IMR-90 (cell line): ENCODE measurements at regions not wholly inside any gene's neighbourhood (a gene's known extent, or its start where the extent isn't known, plus 50 kb on each side); places are given as distances from the start of the nearest gene placed in this dataset.

Experiments used
- ATAC-seq: fragments of 200-7000 bp; cut with Tn5 transposase; 2 replicates; pipeline ENCODE4 v1.9.1; 2020; ENCODE audit warnings: low read depth, mild to moderate bottlenecking, moderate library complexity
- BruUV-seq: library from RNA; stranded (reverse); fragments of 400-500 nt; replicated peaks from 2 replicates; lab custom pipeline; 2021; lab: Mats Ljungman, UMichigan
- CTCF ChIA-PET: fragments of 300-600 bp; formaldehyde crosslinking; extraction: SDS; loops from one replicate; lab custom pipeline; 2021; ENCODE audit warnings: antibody characterized with exemption; lab: Yijun Ruan, JAX
- POLR2A ChIA-PET: fragments of 300-600 bp; sonication (Branson Sonifier 250); formaldehyde crosslinking; loops from one replicate; lab custom pipeline; 2022; ENCODE audit warnings: antibody characterized with exemption; ENCODE audit not compliant: unreplicated experiment; lab: Charles Lee
- DNase-seq: peaks from one replicate; pipeline ENCODE4 v3.0.0; 2013
- H2AFZ ChIP-seq: replicated peaks from 2 replicates; pipeline ENCODE3; 2013; ENCODE audit warnings: low read length, mild to moderate bottlenecking; ENCODE audit not compliant: poor library complexity
- H2AK5ac ChIP-seq: 2 replicates; pipeline ENCODE4 v1.6.1; 2013; ENCODE audit warnings: low read depth, low read length, inconsistent platforms
- H2AK9ac ChIP-seq: replicated peaks from 2 replicates; pipeline ENCODE3; 2013; ENCODE audit warnings: mild to moderate bottlenecking, low read depth, low read length, moderate library complexity; ENCODE audit not compliant: poor library complexity
- H2BK120ac ChIP-seq: 2 replicates; pipeline ENCODE4 v1.6.1; 2013; ENCODE audit warnings: low read depth, low read length, inconsistent platforms
- H2BK15ac ChIP-seq: 3 replicates; pipeline ENCODE4 v1.6.1; 2013; ENCODE audit warnings: low read depth, low read length, inconsistent platforms
- H2BK20ac ChIP-seq: 2 replicates; pipeline ENCODE4 v1.6.1; 2013; ENCODE audit warnings: low read depth, mild to moderate bottlenecking, inconsistent platforms, low read length, moderate library complexity
- H2BK5ac ChIP-seq: 2 replicates; pipeline ENCODE4 v1.6.1; 2013; ENCODE audit warnings: mild to moderate bottlenecking, low read depth, low read length, inconsistent platforms; ENCODE audit not compliant: poor library complexity, severe bottlenecking
- H3K14ac ChIP-seq: replicated peaks from 2 replicates; pipeline ENCODE4 v1.6.1; 2013; ENCODE audit warnings: low read depth, low read length, inconsistent platforms
- H3K18ac ChIP-seq: 2 replicates; pipeline ENCODE4 v1.6.1; 2013; ENCODE audit warnings: low read depth, low read length, control low read depth
- H3K23ac ChIP-seq: 2 replicates; pipeline ENCODE4 v1.6.1; 2013; ENCODE audit warnings: low read depth, low read length, inconsistent platforms
- H3K27ac ChIP-seq: 2 replicates; pipeline ENCODE4 v1.5.1; 2013; ENCODE audit warnings: mild to moderate bottlenecking, control low read depth, low read length; ENCODE audit not compliant: insufficient read depth
- H3K27me3 ChIP-seq: 2 replicates; pipeline ENCODE4 v1.6.1; 2013; ENCODE audit warnings: low read length; ENCODE audit not compliant: control insufficient read depth, insufficient read depth
- H3K36me3 ChIP-seq: 2 replicates; pipeline ENCODE4 v1.6.1; 2013; ENCODE audit warnings: low read length, mixed read lengths; ENCODE audit not compliant: control insufficient read depth, insufficient read depth
- H3K4ac ChIP-seq: 2 replicates; pipeline ENCODE4 v1.6.1; 2013; ENCODE audit warnings: low read depth, low read length, inconsistent platforms
- H3K4me1 ChIP-seq: 2 replicates; pipeline ENCODE4 v1.6.1; 2013; ENCODE audit warnings: low read length, mixed read lengths; ENCODE audit not compliant: control insufficient read depth, insufficient read depth
- H3K4me2 ChIP-seq: 2 replicates; pipeline ENCODE4 v1.6.1; 2013; ENCODE audit warnings: low read depth, mild to moderate bottlenecking, control low read depth, low read length, moderate library complexity
- H3K4me3 ChIP-seq: 2 replicates; pipeline ENCODE4 v1.5.1; 2013; ENCODE audit warnings: low read depth, mild to moderate bottlenecking, control low read depth, low read length, moderate library complexity; ENCODE audit not compliant: insufficient read depth
- H3K56ac ChIP-seq: 2 replicates; pipeline ENCODE4 v1.6.1; 2013; ENCODE audit warnings: low read length, inconsistent platforms; ENCODE audit not compliant: insufficient read depth; ENCODE audit errors: extremely low read depth
- H3K79me1 ChIP-seq, 2 experiments: 2 replicates each; pipeline ENCODE4 v1.6.1; 2013; ENCODE audit warnings: low read length in 2 of 2, inconsistent platforms in 1 of 2, low read depth in 1 of 2
- H3K9ac ChIP-seq: 2 replicates; pipeline ENCODE4 v1.6.1; 2013; ENCODE audit warnings: low read depth, low read length, control low read depth
- H3K9me1 ChIP-seq: 2 replicates; pipeline ENCODE4 v1.6.1; 2013; ENCODE audit warnings: low read length, inconsistent platforms; ENCODE audit not compliant: insufficient read depth
- H3K9me3 ChIP-seq: 2 replicates; pipeline ENCODE4 v1.6.1; 2013; ENCODE audit warnings: low read length; ENCODE audit not compliant: control insufficient read depth, insufficient read depth
- H4K20me1 ChIP-seq: 2 replicates; pipeline ENCODE4 v1.6.1; 2013; ENCODE audit warnings: low read length, inconsistent platforms; ENCODE audit not compliant: insufficient read depth
- H4K5ac ChIP-seq: 2 replicates; pipeline ENCODE4 v1.6.1; 2013; ENCODE audit warnings: mild to moderate bottlenecking, low read depth, low read length, control low read depth
- H4K8ac ChIP-seq, 2 experiments: 2 replicates each; pipeline ENCODE4 v1.6.1; 2013; ENCODE audit warnings: low read depth in 2 of 2, low read length in 2 of 2, control low read depth in 1 of 2, inconsistent platforms in 1 of 2
- H4K91ac ChIP-seq: 2 replicates; pipeline ENCODE4 v1.6.1; 2013; ENCODE audit warnings: low read depth, low read length, inconsistent platforms; ENCODE audit not compliant: insufficient read depth
- BHLHE40 ChIP-seq: fragments of 150-350 bp; IDR thresholded peaks from 2 replicates; pipeline ENCODE4 v1.6.1; 2016; ENCODE audit warnings: mild to moderate bottlenecking, low read depth, low read length
- CEBPB ChIP-seq: IDR thresholded peaks from 2 replicates; pipeline ENCODE4 v1.6.1; 2012; ENCODE audit warnings: low read depth, low read length, improper control_type of control experiment
- CHD1 ChIP-seq: IDR thresholded peaks from 2 replicates; pipeline ENCODE4 v1.6.1; 2012; ENCODE audit warnings: low read depth, low read length, improper control_type of control experiment
- FOS ChIP-seq: fragments of 150-350 bp; IDR thresholded peaks from 2 replicates; pipeline ENCODE4 v1.6.1; 2016; ENCODE audit warnings: low read depth, low read length
- MAFK ChIP-seq: IDR thresholded peaks from 2 replicates; pipeline ENCODE4 v1.6.1; 2012; ENCODE audit warnings: low read depth, low read length, improper control_type of control experiment
- MAZ ChIP-seq: IDR thresholded peaks from 2 replicates; pipeline ENCODE4 v1.6.1; 2012; ENCODE audit warnings: low read depth, mild to moderate bottlenecking, low read length, improper control_type of control experiment, moderate library complexity, borderline replicate concordance
- MXI1 ChIP-seq: IDR thresholded peaks from 2 replicates; pipeline ENCODE4 v1.6.1; 2012; ENCODE audit warnings: low read depth, mild to moderate bottlenecking, low read length, moderate library complexity, borderline replicate concordance
- NFE2L2 ChIP-seq: fragments of 150-350 bp; IDR thresholded peaks from 2 replicates; pipeline ENCODE4 v1.6.1; 2016; ENCODE audit warnings: low read depth, mild to moderate bottlenecking, low read length
- POLR2A ChIP-seq: IDR thresholded peaks from 2 replicates; pipeline ENCODE4 v1.6.1; 2012; ENCODE audit warnings: mild to moderate bottlenecking, low read depth, low read length
- RAD21 ChIP-seq: IDR thresholded peaks from 2 replicates; pipeline ENCODE4 v1.6.1; 2012; ENCODE audit warnings: low read length, improper control_type of control experiment
- RFX5 ChIP-seq: IDR thresholded peaks from 2 replicates; pipeline ENCODE4 v1.8.0; 2012; ENCODE audit warnings: low read depth, mild to moderate bottlenecking, low read length, moderate library complexity
- SMC3 ChIP-seq: fragments of 150-350 bp; IDR thresholded peaks from 2 replicates; pipeline ENCODE4 v1.6.1; 2016; ENCODE audit warnings: low read depth, mild to moderate bottlenecking, antibody characterized with exemption, low read length, moderate library complexity
- WGBS, 2 experiments: methylation state at CpG; one replicate each; pipeline versions ENCODE4 v1.1.5 to v1.1.7; 2013; ENCODE audit warnings: missing lambda C conversion rate in 2 of 2; ENCODE audit not compliant: insufficient read length in 1 of 2; ENCODE audit errors: extremely low coverage in 2 of 2; 5-methylcytosine and 5-hydroxymethylcytosine counted together
- dilution Hi-C: fragments of 300-500 bp; cut with HindIII; formaldehyde crosslinking; loops from one replicate; pipeline ENCODE4 v1.14.3; 2018; ENCODE audit warnings: low sequenced_read_pairs; ENCODE audit not compliant: unreplicated experiment
- in situ Hi-C: fragments of 300-500 bp; cut with MboI; formaldehyde crosslinking; loops from 3 replicates; pipeline ENCODE4 v1.14.3; 2019; ENCODE audit warnings: low sequenced_read_pairs, inconsistent platforms, mixed read lengths
- intact Hi-C: fragments of 100-400 bp; cut with micrococcal nuclease; formaldehyde crosslinking; loops from 2 replicates; pipeline ENCODE4 v1.10.0; 2022
- TF ChIP-seq, protein P1 (sequence below): fragments of 150-350 bp; IDR thresholded peaks from 2 replicates; pipeline ENCODE4 v1.6.1; 2016; ENCODE audit warnings: low read depth, mild to moderate bottlenecking, low read length, moderate library complexity, borderline replicate concordance
- TF ChIP-seq, protein P2 (sequence below): conservative IDR thresholded peaks from 2 replicates; pipeline ENCODE4 v1.5.1; 2012; ENCODE audit warnings: mild to moderate bottlenecking, low read depth, low read length, improper control_type of control experiment
- TF ChIP-seq, protein P3 (sequence below): fragments of 150-350 bp; IDR thresholded peaks from 2 replicates; pipeline ENCODE4 v1.6.1; 2017; ENCODE audit warnings: mild to moderate bottlenecking, antibody characterized with exemption, low read length, low read depth

GRCh38 chr12:66036317-66036716, 94.2 kb downstream of the LLPH start:
- CTCF ChIA-PET = interaction anchor here (0.6 to 1.5 kb wide), 4 partner anchors 21 to 212 kb away, joined by 3 to 5 read pairs (median 3); no protein-coding TSS in a partner anchor
- dilution Hi-C loops (no loop called here), intact Hi-C loops (loop anchor here (5.0 kb wide), 3 partner anchors 209 to 729 kb away; no protein-coding TSS in a partner anchor), in situ Hi-C loops (no loop called here)
- Histone ChIP-seq H2BK5ac (peak overlapping the region; percentile 36), H3K27ac (no peak overlapping the region), H2BK15ac (peak overlapping the region; percentile 40; the same call in 1 of the 3 replicates), H3K56ac (no peak overlapping the region; the same call in 1 of the 2 replicates), H3K79me1 (0 out of 4 replicates have a peak, but pooled peaks cover 0 to 2% of the 10 kb centered on the region in 2 experiments), H2BK120ac (peak overlapping the region; percentile 85), H3K4ac (peak overlapping the region; percentile 77; the same call in 1 of the 2 replicates), H3K27me3 (no peaks in the 10 kb centered on the region), H4K5ac (peak overlapping the region; percentile 11; the same call in 1 of the 2 replicates), H3K36me3 (no peaks in the 10 kb centered on the region), H3K9me1 (peaks cover 3% of the 10 kb centered on the region), H3K23ac (peak overlapping the region; percentile 41; the same call in 1 of the 2 replicates), H3K4me2 (peak overlapping the region; percentile 22; the same call in 1 of the 2 replicates), H2AK5ac (peak overlapping the region; percentile 54), H4K91ac (peak overlapping the region; percentile 49; the same call in 1 of the 2 replicates), H3K9ac (no peak overlapping the region), H3K9me3 (no peaks in the 10 kb centered on the region), H2AK9ac (peak overlapping the region; percentile 33), H4K8ac (peak overlapping the region in 1 of 2 experiments; percentile 83; a peak in 2 of 4 replicates), H3K4me1 (peaks cover 6% of the 10 kb centered on the region), H2BK20ac (peak overlapping the region; percentile 85), H3K18ac (peak overlapping the region; percentile 11; the same call in 1 of the 2 replicates), H3K14ac (peak overlapping the region; percentile 67), H3K4me3 (no peak overlapping the region), H2AFZ (peak overlapping the region; percentile 82), H4K20me1 (no peaks in the 10 kb centered on the region)
- DNase-seq (peak; percentile 92), ATAC-seq (peak; percentile 93)
- no TSS peak for BruUV-seq
- POLR2A ChIA-PET = no interaction called here
- 0% methylated on average over 1 of the region's 4 CpGs; no CpG with 5 or more reads in 1 of the 2 experiments for WGBS, 2 experiments
- TF ChIP-seq CHD1 = no peak
- TF ChIP-seq MAZ = 0 out of 2 replicates have a peak, but pooled peaks have one; percentile 48
- no peak for TF ChIP-seq RFX5
- TF ChIP-seq MAFK = no peak
- TF ChIP-seq RAD21 = no peak
- TF ChIP-seq, protein P1, sequence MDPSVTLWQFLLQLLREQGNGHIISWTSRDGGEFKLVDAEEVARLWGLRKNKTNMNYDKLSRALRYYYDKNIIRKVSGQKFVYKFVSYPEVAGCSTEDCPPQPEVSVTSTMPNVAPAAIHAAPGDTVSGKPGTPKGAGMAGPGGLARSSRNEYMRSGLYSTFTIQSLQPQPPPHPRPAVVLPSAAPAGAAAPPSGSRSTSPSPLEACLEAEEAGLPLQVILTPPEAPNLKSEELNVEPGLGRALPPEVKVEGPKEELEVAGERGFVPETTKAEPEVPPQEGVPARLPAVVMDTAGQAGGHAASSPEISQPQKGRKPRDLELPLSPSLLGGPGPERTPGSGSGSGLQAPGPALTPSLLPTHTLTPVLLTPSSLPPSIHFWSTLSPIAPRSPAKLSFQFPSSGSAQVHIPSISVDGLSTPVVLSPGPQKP = no peak
- no peak for TF ChIP-seq CEBPB
- TF ChIP-seq, protein P2, sequence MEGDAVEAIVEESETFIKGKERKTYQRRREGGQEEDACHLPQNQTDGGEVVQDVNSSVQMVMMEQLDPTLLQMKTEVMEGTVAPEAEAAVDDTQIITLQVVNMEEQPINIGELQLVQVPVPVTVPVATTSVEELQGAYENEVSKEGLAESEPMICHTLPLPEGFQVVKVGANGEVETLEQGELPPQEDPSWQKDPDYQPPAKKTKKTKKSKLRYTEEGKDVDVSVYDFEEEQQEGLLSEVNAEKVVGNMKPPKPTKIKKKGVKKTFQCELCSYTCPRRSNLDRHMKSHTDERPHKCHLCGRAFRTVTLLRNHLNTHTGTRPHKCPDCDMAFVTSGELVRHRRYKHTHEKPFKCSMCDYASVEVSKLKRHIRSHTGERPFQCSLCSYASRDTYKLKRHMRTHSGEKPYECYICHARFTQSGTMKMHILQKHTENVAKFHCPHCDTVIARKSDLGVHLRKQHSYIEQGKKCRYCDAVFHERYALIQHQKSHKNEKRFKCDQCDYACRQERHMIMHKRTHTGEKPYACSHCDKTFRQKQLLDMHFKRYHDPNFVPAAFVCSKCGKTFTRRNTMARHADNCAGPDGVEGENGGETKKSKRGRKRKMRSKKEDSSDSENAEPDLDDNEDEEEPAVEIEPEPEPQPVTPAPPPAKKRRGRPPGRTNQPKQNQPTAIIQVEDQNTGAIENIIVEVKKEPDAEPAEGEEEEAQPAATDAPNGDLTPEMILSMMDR = peak; percentile 18; the same call in 1 of the 2 replicates
- no peak for TF ChIP-seq FOS
- TF ChIP-seq BHLHE40 = 0 out of 2 replicates have a peak, but pooled peaks have one; percentile 19
- no peak for TF ChIP-seq NFE2L2
- no peak for TF ChIP-seq POLR2A
- TF ChIP-seq SMC3 = no peak
- no peak for TF ChIP-seq MXI1
- TF ChIP-seq, protein P3, sequence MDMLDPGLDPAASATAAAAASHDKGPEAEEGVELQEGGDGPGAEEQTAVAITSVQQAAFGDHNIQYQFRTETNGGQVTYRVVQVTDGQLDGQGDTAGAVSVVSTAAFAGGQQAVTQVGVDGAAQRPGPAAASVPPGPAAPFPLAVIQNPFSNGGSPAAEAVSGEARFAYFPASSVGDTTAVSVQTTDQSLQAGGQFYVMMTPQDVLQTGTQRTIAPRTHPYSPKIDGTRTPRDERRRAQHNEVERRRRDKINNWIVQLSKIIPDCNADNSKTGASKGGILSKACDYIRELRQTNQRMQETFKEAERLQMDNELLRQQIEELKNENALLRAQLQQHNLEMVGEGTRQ = peak; percentile 69
